ENCODE measurements at regions not wholly inside any gene's neighbourhood (a gene's known extent, or its start where the extent isn't known, plus 50 kb on each side); places are given as distances from the start of the nearest gene placed in this dataset.

DNA sequence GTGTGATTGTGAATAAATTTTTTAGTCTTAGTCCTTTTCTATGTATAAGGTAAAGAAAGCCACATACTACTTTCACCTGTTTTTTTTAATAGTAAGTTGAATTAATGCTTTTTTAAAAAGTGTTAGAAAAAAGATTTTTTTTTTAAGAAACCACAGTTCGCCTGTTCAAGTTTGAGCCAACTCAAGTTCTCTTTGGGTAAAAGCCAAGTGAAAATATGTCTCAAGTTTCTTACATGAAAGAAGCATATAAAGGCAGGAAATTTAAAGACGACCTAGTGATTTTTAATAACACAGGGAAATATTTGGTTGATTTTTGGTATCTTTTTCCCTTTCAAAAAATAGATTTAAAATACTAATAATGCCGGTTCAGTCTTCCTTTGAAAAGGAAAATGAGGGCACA is 369.9 kb upstream of the NR3C2 start:
- DNase-seq (ENCODE audit: low read depth), result no peak

DNA sequence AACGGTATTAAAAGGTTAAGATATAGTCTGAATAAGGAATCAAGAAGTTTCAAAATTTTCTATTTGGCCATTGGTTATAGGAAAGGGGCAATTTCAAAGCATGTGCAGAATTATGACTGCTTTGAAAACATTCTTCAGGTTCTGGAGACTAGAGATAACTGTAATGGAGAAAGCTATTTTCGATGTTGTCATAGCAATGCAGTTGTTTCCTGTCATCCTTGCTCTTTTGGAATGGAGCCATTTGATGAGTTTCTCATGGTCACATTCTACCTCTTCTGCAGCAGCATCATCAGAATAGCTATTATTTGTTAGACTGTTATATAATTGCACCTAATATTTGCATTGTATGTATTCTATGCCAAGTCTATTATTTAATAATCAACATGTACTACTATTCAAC is 368.2 kb upstream of the NR3C2 start:
- no peak for DNase-seq (ENCODE audit: low read depth)

DNA sequence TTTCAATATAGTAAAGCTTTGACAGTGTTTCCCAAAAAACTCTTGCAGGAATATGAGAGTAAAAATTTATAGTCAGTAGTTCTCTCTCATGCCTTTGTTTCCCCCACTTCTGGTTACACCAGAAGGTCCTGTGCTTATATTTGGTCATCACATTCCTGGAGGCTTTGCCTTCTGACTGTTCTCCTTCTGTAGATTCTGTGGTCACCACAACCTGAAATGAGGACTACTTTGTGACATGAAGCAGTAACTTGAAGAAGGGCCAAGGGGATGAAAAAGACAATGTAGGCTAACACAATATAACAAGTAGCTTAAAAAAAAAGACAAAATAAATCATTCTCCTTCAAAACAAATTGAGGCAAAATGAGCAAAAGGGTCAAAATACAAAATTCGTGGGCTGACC is 366.2 kb upstream of the NR3C2 start:
- no peak for DNase-seq (ENCODE audit: low read depth)

DNA sequence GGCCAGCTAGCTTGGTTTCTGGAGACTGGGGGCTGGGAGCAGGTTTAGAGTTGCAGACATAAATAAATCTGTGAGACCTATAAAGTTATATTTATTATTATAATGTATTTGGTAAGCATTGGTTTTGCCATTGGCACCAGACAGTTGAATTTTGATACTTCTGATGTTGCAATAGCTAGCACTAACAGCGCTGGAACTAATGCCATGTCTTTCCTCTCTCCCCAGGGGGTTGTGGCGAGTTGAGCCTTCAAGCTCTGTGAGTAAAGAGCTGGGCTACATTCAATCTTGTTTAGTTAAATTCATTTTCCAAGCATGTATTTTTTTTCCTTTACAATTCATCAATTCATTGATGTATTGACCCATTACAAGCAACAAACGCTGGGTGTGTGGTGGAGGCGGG is 358.7 kb upstream of the NR3C2 start:
- no peak for DNase-seq (ENCODE audit: low read depth)

DNA sequence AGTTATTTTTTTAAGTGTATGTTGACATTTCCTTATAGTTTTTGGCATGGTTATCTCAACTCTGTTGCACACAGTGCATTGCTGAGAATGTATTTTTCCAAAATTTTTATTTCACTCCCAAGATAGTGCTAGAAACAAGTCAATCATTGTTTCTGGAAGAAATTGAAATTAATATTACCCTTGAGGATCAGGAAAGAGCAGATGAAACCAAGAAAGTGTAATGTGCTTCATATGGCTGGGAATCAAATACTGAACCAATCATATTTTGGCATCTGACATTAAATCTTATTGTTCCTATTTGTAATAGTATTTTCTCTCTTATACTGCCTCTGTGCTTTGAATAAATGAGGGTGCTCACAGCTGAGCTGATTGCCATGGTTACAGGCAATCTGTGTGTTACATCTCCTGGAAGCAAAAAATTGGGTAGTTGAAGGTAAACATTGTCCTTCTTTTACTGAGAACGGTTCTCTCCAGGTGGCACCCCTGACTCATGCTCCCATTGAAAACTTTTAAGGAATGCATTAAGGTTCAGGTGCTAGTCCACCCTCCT is 358.2 kb upstream of the NR3C2 start:
- DNase-seq (ENCODE audit: low read depth), result no peak

DNA sequence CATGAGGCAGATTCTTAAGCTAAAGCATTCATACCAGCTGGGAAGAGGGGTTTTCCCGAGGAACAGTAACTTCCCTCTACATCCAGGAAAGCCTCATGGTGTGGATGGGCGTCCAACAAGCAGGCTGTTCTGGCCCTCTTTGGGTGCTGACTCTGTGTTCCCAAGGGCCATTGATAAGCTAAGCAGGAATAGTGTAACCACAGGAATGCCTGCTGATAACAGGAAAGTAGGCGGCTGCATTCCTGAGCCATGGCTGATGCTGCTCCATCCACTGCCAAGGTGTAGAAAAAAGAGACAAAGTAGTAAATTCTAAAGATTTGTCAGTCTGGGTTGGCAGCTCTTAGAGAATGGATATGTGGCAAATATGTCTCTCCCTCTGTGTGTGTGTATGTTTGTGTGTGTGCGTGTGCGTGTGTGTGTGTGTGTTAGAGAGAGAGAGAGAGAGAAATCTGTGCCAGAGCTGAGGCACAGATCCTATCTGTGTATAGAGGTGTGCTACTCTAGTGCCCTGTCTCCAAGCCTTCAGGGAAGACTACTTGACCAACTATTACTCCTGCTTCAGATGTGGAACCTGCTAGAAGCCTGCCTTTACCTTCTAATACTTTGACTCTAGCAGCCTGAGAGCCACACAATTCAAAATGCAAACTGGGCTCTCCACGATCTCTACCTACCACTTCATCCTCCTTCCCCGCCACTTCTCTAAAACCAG is 353.1 kb upstream of the NR3C2 start:
- DNase-seq (ENCODE audit: low read depth), result no peak

DNA sequence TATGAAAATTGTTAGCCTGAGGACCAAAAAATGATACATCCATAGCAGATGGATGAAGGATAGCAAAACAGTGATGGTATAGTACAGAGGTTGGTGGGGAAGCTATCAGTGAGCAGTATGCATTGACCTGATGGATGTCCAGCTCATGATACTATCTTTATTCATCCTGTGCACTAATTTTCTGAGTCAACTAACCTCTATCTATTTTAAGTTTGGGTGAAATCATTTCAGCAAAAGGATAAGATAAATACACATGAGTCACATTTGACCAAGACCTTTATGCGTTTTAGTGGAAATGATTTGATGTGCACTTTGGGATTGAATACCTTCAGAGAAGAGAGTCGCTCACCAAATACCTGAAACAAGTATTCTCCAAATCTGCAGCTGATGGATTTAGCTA is 351.0 kb upstream of the NR3C2 start:
- DNase-seq (ENCODE audit: low read depth), result no peak

DNA sequence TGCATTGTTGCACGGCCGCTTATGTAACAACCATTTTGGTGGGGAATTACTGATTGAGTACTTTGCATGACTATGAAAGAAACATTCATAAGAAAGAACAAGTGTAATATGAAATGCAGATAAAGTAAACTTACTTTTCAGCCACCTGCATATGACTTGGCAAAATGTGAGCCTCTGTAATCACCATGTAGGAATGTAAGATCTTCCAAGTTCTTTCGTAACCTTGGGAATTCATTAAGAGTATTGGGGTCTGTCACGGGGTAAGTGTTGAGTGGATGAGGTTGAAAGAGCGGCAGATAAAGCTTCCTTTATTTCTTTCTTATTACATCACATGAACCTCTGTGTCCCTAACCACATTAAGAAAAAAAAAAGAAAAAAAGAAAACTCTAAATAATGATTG is 348.5 kb upstream of the NR3C2 start:
- no peak for DNase-seq (ENCODE audit: low read depth)

DNA sequence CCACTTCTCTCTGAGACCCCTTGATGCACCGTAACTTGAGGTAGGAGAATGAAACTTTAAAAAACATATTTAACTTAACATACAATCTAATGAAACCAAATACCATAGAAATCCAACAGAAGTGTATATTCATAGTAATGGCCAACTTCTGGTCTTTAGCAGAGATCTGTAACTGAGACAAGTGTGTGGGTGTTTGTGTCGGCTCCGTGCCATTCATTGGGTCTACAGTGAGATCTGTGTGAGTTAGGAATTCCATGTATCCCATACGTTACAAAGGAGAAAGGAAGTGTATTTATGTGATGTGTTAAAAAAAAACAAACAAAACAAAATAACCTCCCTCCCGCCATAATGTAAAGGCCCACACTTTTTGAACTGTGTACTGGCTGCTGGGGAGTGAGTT is 348.0 kb upstream of the NR3C2 start:
- DNase-seq (ENCODE audit: low read depth), result no peak

DNA sequence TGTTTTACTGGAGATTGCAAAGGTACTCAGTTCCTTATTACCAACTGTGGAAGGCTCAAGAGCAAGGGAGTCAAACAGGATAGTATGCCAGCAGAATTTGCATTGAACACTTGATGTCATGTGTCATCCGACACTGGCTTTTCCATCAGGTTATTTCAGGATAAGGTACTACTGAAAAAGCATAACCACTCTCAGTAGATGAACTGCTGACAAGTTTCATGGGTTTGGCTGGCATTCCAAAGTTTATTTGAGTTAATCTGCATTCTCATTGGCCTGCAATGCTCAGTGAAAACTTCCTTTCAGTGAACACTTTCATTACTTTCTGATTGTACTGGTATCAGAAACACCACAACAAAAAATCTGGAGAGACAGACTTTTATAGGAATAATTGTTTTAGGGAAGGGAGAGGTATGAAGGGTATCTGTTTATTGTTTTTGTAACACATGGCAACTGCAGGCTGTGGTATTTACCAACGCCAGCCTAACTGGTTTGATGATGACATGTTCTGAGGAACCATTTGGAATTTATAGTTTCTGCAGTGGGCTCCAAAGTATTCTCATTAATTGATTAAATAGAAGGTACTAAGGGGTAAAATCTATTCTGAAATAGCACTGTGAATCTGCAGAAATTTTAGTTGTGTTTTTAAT is 345.7 kb upstream of the NR3C2 start:
- no peak for DNase-seq (ENCODE audit: low read depth)

DNA sequence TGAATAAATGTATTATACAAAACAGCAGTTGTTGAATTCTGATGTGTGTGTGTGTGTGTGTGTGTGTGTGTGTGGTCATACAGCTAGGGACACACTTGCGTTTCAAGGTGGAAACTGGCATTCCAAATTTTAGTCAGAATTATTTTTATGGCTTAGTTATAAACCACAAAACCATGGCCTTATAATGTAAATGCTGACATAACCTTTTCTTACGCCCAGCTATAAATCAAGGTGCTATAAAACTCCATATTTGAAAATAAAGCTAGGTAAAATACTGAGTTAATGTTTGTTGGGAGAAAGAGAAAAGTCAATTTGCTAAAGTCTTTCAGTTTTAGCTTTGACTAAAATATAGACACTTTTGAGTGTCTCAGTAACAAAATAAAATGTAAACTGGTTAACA is 345.1 kb upstream of the NR3C2 start:
- no peak for DNase-seq (ENCODE audit: low read depth)

DNA sequence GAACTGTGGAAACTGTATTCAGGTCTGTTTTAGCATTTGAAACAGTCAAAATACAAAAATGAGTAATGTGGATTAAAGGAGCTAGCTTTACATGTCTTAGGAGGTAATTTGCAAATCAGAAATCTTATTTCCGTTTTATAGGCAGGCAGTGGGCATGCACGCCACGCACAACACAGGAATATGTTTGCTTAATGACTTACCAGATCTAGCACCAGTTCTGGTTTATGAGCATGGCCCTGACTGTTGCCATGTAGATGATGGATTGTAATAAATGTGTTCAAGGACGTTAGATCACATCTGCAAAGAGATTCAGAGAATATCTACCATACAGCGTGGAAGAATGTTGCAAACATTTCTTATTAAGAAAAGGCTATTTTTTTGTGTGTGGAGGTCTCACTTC is 344.5 kb upstream of the NR3C2 start:
- no peak for DNase-seq (ENCODE audit: low read depth)

DNA sequence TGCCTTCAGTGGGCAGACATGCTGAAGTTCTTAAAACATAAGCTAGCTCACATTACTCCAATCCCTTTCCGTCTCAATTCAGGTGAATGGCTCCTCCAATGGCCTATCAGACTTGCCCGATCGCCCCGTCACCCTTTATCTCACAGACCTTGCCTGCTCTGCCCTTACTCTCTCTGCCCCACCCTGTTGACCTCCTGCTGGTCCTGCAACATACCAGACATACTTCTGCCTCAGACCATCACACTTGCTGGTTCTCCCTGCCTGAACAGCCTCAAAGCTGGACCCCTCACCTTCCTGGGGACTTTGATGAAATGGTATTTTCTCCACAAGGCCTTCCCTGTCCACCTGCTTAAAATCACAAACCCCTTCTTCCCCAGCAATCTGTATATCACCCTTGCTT is 340.1 kb upstream of the NR3C2 start:
- DNase-seq (ENCODE audit: low read depth), result no peak

DNA sequence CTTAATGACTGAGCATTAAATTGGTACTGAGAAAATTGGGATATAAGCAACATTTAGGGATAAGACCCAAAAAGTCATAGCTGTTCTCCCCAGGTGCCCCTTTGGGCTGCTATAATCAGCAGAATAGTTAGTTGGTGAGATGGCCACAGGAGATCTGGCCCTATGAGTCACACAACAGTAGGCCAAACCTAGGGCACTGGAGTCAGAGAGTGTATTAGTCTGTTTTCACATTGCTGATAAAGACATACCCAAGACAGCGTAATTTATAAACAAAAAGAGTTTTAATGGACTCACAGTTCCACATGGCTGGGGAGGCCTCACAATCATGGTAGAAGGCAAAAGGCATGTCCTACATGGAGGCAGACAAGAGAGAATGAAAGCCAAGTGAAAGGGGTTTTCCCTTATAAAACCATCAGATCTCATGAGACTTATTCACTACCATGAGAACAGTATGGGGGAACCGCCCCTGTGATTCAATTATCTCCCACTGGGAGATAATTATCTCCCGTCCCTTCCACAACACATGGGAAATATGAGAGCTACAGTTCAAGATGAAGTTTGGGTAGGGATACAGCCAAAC is 338.3 kb upstream of the NR3C2 start:
- no peak for DNase-seq (ENCODE audit: low read depth)

DNA sequence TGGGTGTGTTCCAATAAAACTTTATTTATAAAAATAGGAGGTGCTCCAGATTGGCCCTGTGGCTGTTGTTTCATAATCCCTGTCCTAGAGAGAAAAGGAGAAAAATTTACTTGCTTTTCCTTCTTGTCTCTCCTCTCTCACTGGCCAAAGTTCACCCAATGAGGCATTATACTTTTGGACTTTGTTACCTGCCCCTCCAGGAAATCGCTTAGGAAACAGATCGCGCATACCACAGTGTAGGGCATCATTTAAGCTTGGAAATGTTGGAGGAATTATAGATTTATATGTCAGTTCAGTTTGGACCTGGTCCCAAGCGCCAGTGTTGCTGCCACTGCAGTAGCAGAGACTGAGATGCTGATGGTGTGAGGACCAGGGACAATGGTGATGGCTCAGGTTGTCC is 337.6 kb upstream of the NR3C2 start:
- DNase-seq (ENCODE audit: low read depth), result no peak

DNA sequence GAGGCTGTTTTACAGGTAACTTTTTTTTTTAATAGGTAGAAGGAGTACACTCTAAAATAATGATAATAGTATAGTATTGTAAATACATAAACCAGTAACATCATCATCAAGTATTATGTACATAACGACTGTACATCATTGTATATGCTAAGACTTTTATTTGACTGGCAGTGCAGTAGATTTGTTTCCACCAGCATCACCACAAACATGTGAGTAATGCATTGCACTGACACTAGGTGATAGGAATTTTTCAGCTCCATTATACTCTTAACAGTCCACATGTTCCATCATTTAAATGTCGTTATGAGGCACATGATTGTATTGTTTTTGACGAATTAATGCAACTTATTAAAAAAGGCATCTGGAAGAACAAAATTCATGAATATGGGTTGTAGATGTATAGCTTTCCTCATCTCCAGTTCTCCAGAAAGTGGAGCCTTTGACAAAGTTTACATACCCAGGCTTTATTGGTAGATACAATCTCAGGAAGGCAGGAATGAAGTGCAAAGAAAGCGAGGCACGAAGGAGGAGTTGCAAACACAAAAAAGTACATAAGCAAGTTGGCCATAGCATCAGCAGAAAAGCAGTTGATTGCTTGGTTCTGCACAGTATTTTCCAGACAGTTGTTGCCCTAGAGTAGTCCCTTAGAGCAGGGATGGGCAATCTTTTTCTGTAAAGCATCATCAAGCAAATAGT is 336.9 kb upstream of the NR3C2 start:
- DNase-seq (ENCODE audit: low read depth), result no peak

DNA sequence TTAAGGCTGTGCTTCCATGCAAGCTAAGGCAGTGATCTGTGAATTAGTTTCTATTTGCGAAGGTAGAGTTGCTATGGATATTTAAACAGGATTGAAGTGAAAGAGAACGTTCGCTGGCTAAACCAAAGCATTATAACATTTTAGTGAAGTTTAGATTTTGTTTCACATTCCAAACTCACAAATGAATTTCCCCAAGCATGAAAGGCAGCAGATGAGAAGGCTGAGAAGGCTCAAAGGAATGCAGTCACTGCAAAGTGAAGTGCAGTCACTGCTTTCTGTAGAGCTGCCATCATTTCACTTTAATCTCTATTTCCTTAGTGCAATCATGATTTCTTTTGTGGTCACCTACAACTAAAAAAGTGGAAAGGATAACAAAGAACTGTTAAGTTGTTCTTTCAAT is 334.7 kb upstream of the NR3C2 start:
- no peak for DNase-seq (ENCODE audit: low read depth)

DNA sequence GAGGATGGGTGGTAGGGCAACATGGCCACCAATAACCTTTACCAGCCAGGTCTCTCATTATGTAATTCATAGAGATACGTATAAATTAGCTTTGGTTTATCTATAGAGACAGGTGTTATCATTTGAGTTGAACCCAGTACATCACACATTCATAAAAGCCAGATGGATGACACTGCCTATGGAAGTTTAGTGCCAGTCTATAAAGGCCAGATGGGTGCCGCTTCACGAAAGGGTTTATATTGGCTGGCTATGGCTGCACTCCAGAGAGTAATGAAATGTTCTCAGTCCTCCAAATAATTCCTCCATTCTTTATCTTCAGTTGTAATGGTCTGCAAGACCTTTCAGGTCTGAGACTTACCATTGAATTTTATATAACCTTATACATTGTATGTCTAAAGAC is 331.9 kb upstream of the NR3C2 start:
- no peak for DNase-seq (ENCODE audit: low read depth)

DNA sequence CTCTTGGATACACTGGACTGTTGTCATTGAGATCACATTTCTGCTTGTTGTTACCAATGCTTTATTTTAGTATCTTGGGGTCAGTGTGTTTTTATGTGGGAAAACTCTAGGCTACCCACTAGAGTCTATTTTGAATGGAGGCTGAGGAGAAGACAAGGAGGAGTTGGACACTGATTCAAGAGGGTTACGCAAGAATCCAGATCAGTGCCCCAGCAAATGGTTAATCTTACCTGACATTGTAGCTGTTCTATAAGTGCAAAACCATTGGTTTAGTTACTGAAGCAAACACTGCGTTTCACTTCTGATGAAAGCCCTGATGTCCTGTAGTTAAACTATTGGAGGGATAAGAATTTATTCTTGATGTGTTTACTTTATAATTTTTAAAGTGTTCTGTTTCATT is 331.1 kb upstream of the NR3C2 start:
- no peak for DNase-seq (ENCODE audit: low read depth)

DNA sequence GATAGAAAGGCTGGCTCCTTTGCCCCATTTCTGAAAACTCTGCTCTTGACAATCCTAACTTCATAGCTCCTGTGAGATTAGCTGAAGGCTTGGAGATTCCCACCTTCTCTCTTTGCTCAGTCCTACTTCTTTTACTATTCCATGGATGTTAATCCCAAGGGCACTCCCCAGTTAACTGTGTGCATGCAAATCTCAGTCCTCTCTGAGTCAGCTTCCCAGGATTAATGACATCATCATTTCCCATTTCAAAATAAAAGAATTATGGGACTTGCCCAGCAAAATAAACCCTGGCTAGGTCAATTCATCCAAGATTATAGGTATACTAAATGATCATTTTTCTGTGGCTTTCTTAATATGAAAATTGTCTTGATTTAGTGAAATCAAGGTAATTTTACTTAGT is 328.6 kb upstream of the NR3C2 start:
- DNase-seq (ENCODE audit: low read depth), result no peak

DNA sequence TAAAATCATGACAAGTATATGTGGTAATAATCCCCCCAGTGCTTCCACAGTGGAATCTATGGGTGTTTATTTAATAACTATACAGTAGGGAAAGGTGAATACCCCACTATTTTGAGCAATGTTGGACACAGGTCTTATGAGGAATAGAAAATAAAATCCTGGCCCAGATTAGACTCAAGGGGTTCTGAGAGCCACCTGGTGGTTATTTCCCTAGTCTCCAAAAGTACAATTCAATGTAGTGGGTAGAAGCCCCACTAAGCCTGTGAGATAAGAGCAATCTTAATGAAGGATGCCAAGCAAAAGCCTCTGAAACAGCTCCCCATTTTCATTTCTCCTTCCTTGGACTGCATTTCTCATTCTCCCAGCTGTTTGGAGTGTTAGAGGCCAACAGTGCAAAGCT is 328.2 kb upstream of the NR3C2 start:
- no peak for DNase-seq (ENCODE audit: low read depth)

DNA sequence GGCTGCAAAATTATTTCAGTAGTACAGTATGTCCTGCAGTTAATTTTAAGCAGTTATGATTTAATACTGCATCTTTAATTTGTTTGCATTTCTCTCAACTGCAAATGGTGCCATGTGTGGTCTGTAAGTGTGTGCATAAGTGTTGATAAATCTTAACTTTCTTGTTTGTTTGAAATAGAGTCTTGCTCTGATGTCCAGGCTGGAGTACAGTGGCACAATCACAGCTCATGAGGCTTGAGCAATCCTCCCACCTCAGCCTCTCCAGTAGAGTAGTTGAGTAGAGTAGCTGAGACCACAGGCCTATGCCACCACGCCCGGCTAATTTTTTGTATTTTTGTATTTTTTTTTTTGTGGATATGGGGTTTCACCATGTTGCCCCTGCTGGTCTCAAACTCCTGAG is 322.5 kb upstream of the NR3C2 start:
- no peak for DNase-seq (ENCODE audit: low read depth)

DNA sequence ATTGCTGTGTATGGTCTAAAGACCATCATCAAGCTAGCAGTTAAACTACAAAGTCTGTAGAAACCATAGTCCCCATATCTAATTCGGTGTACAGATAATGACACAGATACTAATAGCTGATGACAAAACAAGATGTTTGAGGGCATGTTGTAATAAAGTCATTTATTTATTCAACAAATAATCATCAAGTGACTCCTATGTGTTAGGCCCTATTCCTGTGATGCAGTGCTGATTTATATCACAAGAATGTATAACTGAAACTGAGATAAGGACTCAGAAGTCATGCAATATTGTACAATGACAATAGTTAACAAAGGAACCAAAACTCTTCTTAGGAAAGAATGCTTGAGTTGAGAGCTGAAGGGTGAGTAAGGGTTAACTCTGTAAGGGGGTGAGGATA is 315.0 kb upstream of the NR3C2 start:
- no peak for DNase-seq (ENCODE audit: low read depth)
